ENCODE measurements at regions not wholly inside any gene's neighbourhood (a gene's known extent, or its start where the extent isn't known, plus 50 kb on each side); places are given as distances from the start of the nearest gene placed in this dataset.

GRCh38 chr10:104576611-104577010, 64.5 kb upstream of the SORCS3 start:
- Histone ChIP-seq H4K20me1 (ENCODE audit: insufficient read depth, low read length, poor library complexity, severe bottlenecking) (no peaks in the 10 kb centered on the region), H3K4me2 (ENCODE audit: low read depth, low read length, poor library complexity, severe bottlenecking) (no peak overlapping the region), H3K4me3 (ENCODE audit: low read length, poor library complexity, severe bottlenecking) (no peak overlapping the region), H3K79me2 (ENCODE audit: insufficient read depth, low read length) (no peaks in the 10 kb centered on the region), H3K9ac (ENCODE audit: low read depth, low read length, poor library complexity, severe bottlenecking) (no peak overlapping the region), H3F3A (ENCODE audit: low read depth) (no peaks in the 10 kb centered on the region), H3K4me1 (ENCODE audit: insufficient read depth, low read length, poor library complexity, severe bottlenecking) (no peaks in the 10 kb centered on the region), H2AFZ (ENCODE audit: low read length) (no peak overlapping the region), H3K9me2 (replicated peaks; ENCODE audit: low read depth, low read length) (no peaks in the 10 kb centered on the region), H3K27me3 (ENCODE audit: insufficient read depth, low read length, poor library complexity, severe bottlenecking) (no peaks in the 10 kb centered on the region), H3K36me3 (ENCODE audit: insufficient read depth, low read length) (no peaks in the 10 kb centered on the region), H3K9me3 (ENCODE audit: insufficient read depth, low read depth, low read length) (no peaks in the 10 kb centered on the region)
- no peak for TF ChIP-seq EZH2phosphoT487 (IDR thresholded peaks at IDR 0.05; ENCODE audit: borderline replicate concordance)
- TF ChIP-seq CTCF (conservative IDR thresholded peaks at IDR 0.05; ENCODE audit: low read length), result no peak

DNA sequence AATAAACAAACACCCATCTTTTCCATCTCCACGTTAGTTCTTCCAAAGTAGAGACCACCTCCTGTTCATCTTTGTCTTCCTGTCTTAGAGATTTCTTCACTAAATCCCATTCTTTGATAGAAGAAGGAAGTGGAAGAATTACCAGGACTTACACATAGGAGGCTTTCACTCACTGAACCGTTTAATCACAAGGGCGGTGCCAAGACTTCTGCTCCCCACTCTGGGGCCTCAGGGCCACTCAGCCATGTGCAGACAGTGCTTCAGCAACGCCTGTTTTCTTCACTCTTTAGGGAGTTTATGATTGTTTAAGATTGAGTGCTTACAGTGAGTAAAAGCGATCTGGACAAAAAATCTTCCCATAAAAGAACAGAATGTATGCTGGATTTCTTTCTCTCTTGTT, 63.9 kb upstream of the SORCS3 start:
- Histone ChIP-seq H3K9ac (ENCODE audit: low read depth, low read length, poor library complexity, severe bottlenecking) (no peak overlapping the region), H3K4me3 (ENCODE audit: low read length, poor library complexity, severe bottlenecking) (no peak overlapping the region), H3K4me1 (ENCODE audit: insufficient read depth, low read length, poor library complexity, severe bottlenecking) (no peaks in the 10 kb centered on the region), H3K9me3 (ENCODE audit: insufficient read depth, low read depth, low read length) (no peaks in the 10 kb centered on the region), H2AFZ (ENCODE audit: low read length) (no peak overlapping the region), H3F3A (ENCODE audit: low read depth) (no peaks in the 10 kb centered on the region), H3K4me2 (ENCODE audit: low read depth, low read length, poor library complexity, severe bottlenecking) (no peak overlapping the region), H3K36me3 (ENCODE audit: insufficient read depth, low read length) (no peaks in the 10 kb centered on the region), H3K79me2 (ENCODE audit: insufficient read depth, low read length) (no peaks in the 10 kb centered on the region), H4K20me1 (ENCODE audit: insufficient read depth, low read length, poor library complexity, severe bottlenecking) (no peaks in the 10 kb centered on the region), H3K9me2 (replicated peaks; ENCODE audit: low read depth, low read length) (no peaks in the 10 kb centered on the region), H3K27me3 (ENCODE audit: insufficient read depth, low read length, poor library complexity, severe bottlenecking) (no peaks in the 10 kb centered on the region)
- TF ChIP-seq CTCF (conservative IDR thresholded peaks at IDR 0.05; ENCODE audit: low read length) (no peak), EZH2phosphoT487 (IDR thresholded peaks at IDR 0.05; ENCODE audit: borderline replicate concordance) (no peak)

GRCh38 chr10:104577861-104578521, 63.1 kb upstream of the SORCS3 start:
- H3K79me2 ChIP-seq (ENCODE audit: insufficient read depth, low read length), result no peaks in the 10 kb centered on the region
- H2AFZ ChIP-seq (ENCODE audit: low read length), result no peak overlapping the region
- no peaks in the 10 kb centered on the region for H3K9me2 ChIP-seq (replicated peaks; ENCODE audit: low read depth, low read length)
- no peaks in the 10 kb centered on the region for H3K27me3 ChIP-seq (ENCODE audit: insufficient read depth, low read length, poor library complexity, severe bottlenecking)
- H3K9me3 ChIP-seq (ENCODE audit: insufficient read depth, low read depth, low read length), result no peaks in the 10 kb centered on the region
- no peak overlapping the region for H3K9ac ChIP-seq (ENCODE audit: low read depth, low read length, poor library complexity, severe bottlenecking)
- H3K36me3 ChIP-seq (ENCODE audit: insufficient read depth, low read length), result no peaks in the 10 kb centered on the region
- no peak overlapping the region for H3K4me3 ChIP-seq (ENCODE audit: low read length, poor library complexity, severe bottlenecking)
- TF ChIP-seq EZH2phosphoT487 (IDR thresholded peaks at IDR 0.05; ENCODE audit: borderline replicate concordance) (no peak), CTCF (conservative IDR thresholded peaks at IDR 0.05; ENCODE audit: low read length) (no peak)
- no peaks in the 10 kb centered on the region for H3K4me1 ChIP-seq (ENCODE audit: insufficient read depth, low read length, poor library complexity, severe bottlenecking)
- H3K4me2 ChIP-seq (ENCODE audit: low read depth, low read length, poor library complexity, severe bottlenecking), result no peak overlapping the region
- no peaks in the 10 kb centered on the region for H3F3A ChIP-seq (ENCODE audit: low read depth)
- no peaks in the 10 kb centered on the region for H4K20me1 ChIP-seq (ENCODE audit: insufficient read depth, low read length, poor library complexity, severe bottlenecking)

All from Loucy (cell line).